GM18868 (cell line): ENCODE measurements at regions not wholly inside any gene's neighbourhood (a gene's known extent, or its start where the extent isn't known, plus 50 kb on each side); places are given as distances from the start of the nearest gene placed in this dataset.
"Not testable (repeated sequence)": the region's sequence is repeated elsewhere in the genome, so short reads cannot be mapped to it uniquely, and the experiment has no call there.

Experiments
- ATAC-seq: cut with Tn5 transposase; IDR thresholded peaks from one replicate; pipeline ENCODE4 v1.9.1; 2021; ENCODE audit warnings: mild to moderate bottlenecking, moderate library complexity; ENCODE audit not compliant: unreplicated experiment

- ATAC-seq, result no peak
Measured at GRCh38 chr10:43845121-43845520, 196.4 kb upstream of the ZNF32 start.

- no peak for ATAC-seq
Measured at GRCh38 chr10:43844221-43844620, 195.5 kb upstream of the ZNF32 start.

- ATAC-seq, result no peak
Measured at GRCh38 chr10:43843321-43844101, 194.8 kb upstream of the ZNF32 start.

GRCh38 chr10:43842496-43842895 lies 193.8 kb upstream of the ZNF32 start:
- ATAC-seq, result no peak

DNA sequence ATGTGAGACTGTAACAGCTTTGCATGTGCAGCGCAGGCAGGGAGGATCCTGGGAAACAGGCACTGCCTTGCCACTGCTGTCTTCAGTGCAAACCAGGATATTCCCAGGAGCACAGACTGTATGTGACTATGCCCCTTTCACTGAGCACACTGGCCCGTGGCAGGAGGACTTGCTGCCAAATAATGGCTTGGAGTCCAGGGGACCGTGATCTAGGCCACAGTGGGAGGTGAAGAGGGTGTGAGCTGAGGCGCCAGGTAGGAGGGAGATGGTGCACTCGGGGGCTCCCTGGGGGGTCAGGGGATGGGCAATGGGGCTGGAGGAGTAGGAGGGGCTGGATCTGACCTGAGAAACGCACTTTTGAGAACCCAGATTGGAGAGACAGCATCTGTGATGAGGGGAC lies 193.4 kb upstream of the ZNF32 start:
- ATAC-seq, result no peak

- no peak for ATAC-seq
Measured at GRCh38 chr10:43839973-43840372, 191.3 kb upstream of the ZNF32 start.

GRCh38 chr10:43834751-43835150 lies 186.1 kb upstream of the ZNF32 start:
- not testable (repeated sequence) for ATAC-seq

GRCh38 chr10:43827853-43828252 lies 179.2 kb upstream of the ZNF32 start:
- ATAC-seq, result no peak

- no peak for ATAC-seq
Measured at GRCh38 chr10:43825984-43826383, 177.3 kb upstream of the ZNF32 start.

DNA sequence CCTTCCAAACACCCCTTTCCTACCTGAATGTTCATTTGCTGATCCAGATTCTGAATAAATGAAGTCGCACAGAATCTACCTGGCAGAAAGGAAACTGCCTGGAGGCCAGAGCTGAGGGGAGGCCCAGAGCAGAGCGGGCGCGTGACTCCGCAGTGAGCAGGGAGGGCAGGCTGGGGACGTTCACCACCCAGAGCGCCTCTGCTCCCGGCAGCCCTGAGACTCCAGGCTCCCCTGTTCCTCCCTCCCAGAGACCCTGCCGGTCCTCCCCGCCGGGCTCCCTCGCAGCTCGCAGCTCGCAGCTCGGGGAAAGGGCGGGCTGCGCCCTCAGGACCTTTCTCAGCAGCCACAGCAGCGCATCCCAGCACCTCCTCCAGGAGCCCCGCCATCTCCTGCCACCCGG lies 176.7 kb upstream of the ZNF32 start:
- ATAC-seq, result no peak

DNA sequence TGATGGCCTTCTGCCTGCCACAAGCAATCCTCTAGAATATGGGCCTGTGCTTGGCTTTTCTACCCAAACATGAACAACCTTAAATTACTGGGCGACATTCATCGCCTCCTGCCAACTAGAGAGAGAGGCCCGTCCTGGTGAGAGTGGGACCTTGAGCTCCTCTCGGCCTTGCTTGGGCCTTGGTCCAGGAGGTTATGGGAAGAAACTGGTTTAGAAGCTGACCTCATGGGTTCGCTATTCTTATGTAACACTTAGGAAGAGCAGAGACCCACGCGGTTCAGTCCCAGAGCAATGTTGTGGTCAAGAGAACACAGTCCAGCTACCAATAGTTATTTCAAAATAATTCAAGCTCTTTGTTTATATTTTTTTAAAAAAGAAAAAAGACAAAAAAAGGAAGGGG lies 176.3 kb upstream of the ZNF32 start:
- ATAC-seq, result no peak

DNA sequence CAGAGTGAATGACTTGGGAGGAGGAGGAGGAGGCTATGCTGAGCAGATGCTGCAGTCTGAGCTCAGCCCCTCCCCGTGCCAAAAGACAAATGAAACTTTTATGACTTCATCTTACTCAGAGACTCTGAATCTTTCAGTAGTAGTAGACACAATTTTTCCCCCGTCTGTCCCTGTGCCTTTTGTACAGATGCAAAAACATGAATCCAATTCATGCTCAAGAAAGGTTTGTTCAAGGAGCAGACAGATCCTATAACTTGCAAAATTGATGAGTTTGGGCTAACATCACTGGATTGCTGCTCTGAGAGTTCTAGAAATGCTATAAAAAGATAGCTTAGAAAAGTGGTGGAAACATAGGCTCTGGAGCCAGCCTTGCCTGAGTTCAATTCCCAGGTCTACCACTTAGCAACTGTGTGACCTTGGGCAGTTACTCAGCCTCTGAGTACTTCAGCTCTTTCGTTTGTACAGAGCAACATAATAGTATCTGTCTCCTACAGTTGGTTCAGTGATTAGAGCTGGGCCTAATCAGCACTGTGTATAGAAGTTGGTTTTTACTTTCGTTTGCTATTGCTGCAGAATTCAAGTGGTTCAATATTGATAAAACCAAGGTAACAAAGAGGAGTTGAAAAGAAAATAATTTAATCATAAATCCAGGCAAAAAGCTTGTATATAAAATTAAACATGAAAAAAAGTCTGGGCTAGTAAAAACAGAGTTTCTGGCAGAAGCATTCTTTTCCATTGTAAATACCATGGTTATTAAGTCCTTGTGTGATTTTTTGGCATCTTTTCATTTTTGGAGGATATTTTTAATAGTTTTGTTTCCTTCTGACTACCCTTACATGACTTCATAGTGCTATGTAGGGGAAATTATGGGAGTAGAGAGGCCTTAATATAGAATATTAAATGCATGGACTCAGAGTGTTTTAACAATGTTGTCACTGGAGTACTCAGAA lies 174.2 kb upstream of the ZNF32 start:
- peak; percentile 55 for ATAC-seq

- no peak for ATAC-seq
Measured at GRCh38 chr10:43821103-43821502, 172.4 kb upstream of the ZNF32 start.

DNA sequence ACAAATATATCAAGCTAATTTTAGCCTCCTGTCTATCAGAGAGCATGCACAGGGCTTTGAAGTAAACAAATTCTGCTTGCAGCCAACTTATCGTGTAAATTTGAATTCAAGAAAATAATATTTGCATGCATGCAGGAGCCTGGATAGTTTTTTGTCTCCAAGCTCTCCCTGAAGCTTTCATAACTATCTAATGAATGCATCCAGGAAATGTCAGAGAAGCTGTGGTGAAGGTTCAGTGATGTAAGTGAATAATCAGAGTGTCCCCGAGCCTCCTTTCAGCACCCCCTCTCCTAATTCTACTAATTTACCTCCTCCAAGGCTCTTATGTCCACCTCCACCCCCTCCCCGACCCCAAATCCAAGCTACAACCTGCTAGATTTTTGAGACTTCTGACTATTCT lies 172.0 kb upstream of the ZNF32 start:
- ATAC-seq, result no peak

GRCh38 chr10:43819464-43820230 lies 171.0 kb upstream of the ZNF32 start:
- no peak for ATAC-seq

GRCh38 chr10:43818687-43819086 lies 170.0 kb upstream of the ZNF32 start:
- ATAC-seq, result no peak

GRCh38 chr10:43817368-43817767 lies 168.7 kb upstream of the ZNF32 start:
- ATAC-seq, result no peak

DNA sequence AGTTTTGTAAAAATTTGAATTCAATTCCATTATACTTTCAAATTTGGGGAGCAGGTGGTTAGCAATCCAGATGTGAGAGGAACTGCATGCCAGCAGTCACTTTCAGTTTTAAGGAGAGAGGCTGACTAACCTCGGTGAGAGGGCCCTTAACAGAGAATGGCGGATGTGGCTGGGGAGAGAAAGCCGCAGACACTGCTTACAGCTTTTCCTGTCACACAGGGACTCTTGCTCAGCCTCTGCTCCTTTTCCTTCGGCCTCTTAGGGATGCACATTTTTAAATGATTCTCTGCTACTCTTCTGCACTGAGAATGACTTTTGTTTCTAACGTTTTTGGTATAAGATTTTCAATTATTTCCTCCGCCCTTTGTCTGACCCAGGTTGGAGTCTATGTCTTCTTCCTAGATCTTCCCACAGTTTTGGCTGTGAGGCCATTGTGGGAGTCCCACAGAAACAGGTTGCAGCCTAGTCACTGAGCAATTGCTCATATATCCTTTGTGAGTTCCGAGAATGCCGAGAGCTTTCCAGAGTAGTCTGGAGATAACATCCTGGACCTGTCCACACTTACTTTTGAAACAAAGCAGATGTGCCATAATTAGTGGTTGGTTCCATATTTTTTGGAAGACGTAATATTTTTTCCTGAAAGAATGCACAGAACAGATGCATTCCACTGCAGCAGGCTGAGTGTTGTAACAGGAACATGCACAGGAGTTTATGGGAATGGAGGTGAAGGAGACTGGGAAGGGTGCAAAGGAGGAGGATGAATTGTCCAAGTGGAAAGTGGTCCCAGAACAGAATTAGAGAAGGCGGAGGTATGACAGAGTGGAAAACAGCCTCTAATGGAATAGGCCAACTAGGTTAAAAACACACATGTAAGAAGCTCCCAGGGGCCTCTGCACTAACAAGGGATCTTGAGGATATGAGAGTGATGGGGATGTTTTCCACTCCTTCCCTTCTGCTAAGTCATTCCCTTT lies 168.0 kb upstream of the ZNF32 start:
- ATAC-seq, result peak; percentile 93

GRCh38 chr10:43815181-43815885 lies 166.7 kb upstream of the ZNF32 start:
- no peak for ATAC-seq
